ENCODE measurements at regions not wholly inside any gene's neighbourhood (a gene's known extent, or its start where the extent isn't known, plus 50 kb on each side); places are given as distances from the start of the nearest gene placed in this dataset.

GRCh38 chr20:55667024-55667423 lies 338.3 kb downstream of the CBLN4 start:
- ATAC-seq (ENCODE audit: insufficient number of reproducible peaks, low FRiP score, low read depth) (no peak), DNase-seq (ENCODE audit: low spot score) (no peak)
- TF ChIP-seq CTCF (IDR thresholded peaks at IDR 0.05) = no peak
- Histone ChIP-seq H3K9me3 (no peaks in the 10 kb centered on the region), H3K27ac (no peak overlapping the region), H3K36me3 (no peaks in the 10 kb centered on the region), H3K4me1 (ENCODE audit: control insufficient read depth in 1 of 2, low read depth in 2 of 2) (no peaks in the 10 kb centered on the region), H3K4me3 (no peak overlapping the region), H3K27me3 (replicated peaks; ENCODE audit: insufficient read depth) (no peaks in the 10 kb centered on the region)

GRCh38 chr20:55656231-55656775 lies 349.0 kb downstream of the CBLN4 start:
- no peaks in the 10 kb centered on the region for H3K36me3 ChIP-seq
- TF ChIP-seq CTCF (IDR thresholded peaks at IDR 0.05) = no peak
- no peak overlapping the region for H3K4me3 ChIP-seq
- no peaks in the 10 kb centered on the region for H3K27me3 ChIP-seq (replicated peaks; ENCODE audit: insufficient read depth)
- ATAC-seq (ENCODE audit: insufficient number of reproducible peaks, low FRiP score, low read depth) (no peak), DNase-seq (ENCODE audit: low spot score) (no peak)
- no peaks in the 10 kb centered on the region for H3K4me1 ChIP-seq (ENCODE audit: control insufficient read depth in 1 of 2, low read depth in 2 of 2)
- H3K27ac ChIP-seq = no peak overlapping the region
- H3K9me3 ChIP-seq = no peaks in the 10 kb centered on the region

- Histone ChIP-seq H3K4me1 (ENCODE audit: control insufficient read depth in 1 of 2, low read depth in 2 of 2) (no peaks in the 10 kb centered on the region), H3K27ac (no peak overlapping the region), H3K4me3 (no peak overlapping the region), H3K36me3 (no peaks in the 10 kb centered on the region), H3K9me3 (no peaks in the 10 kb centered on the region), H3K27me3 (replicated peaks; ENCODE audit: insufficient read depth) (no peaks in the 10 kb centered on the region)
- no peak for TF ChIP-seq CTCF (IDR thresholded peaks at IDR 0.05)
- DNase-seq (ENCODE audit: low spot score) = no peak
- no peak for ATAC-seq (ENCODE audit: insufficient number of reproducible peaks, low FRiP score, low read depth)
Observed at GRCh38 chr20:55650657-55651360, 354.5 kb downstream of the CBLN4 start.

- H3K27me3 ChIP-seq (replicated peaks; ENCODE audit: insufficient read depth) = no peaks in the 10 kb centered on the region
- no peaks in the 10 kb centered on the region for H3K36me3 ChIP-seq
- no peaks in the 10 kb centered on the region for H3K4me1 ChIP-seq (ENCODE audit: control insufficient read depth in 1 of 2, low read depth in 2 of 2)
- no peak overlapping the region for H3K27ac ChIP-seq
- ATAC-seq (ENCODE audit: insufficient number of reproducible peaks, low FRiP score, low read depth) (no peak), DNase-seq (ENCODE audit: low spot score) (no peak)
- no peak overlapping the region for H3K4me3 ChIP-seq
- H3K9me3 ChIP-seq = no peaks in the 10 kb centered on the region
- TF ChIP-seq CTCF (IDR thresholded peaks at IDR 0.05) = no peak
Observed at GRCh38 chr20:55649254-55649653, 356.1 kb downstream of the CBLN4 start.

- Histone ChIP-seq H3K4me1 (ENCODE audit: control insufficient read depth in 1 of 2, low read depth in 2 of 2) (no peaks in the 10 kb centered on the region), H3K4me3 (no peak overlapping the region), H3K36me3 (no peaks in the 10 kb centered on the region), H3K27me3 (replicated peaks; ENCODE audit: insufficient read depth) (no peaks in the 10 kb centered on the region), H3K9me3 (no peaks in the 10 kb centered on the region), H3K27ac (no peak overlapping the region)
- no peak for ATAC-seq (ENCODE audit: insufficient number of reproducible peaks, low FRiP score, low read depth)
- TF ChIP-seq CTCF (IDR thresholded peaks at IDR 0.05) = no peak
- DNase-seq (ENCODE audit: low spot score) = no peak
Observed at GRCh38 chr20:55646851-55647250, 358.5 kb downstream of the CBLN4 start.
